H9 (cell line): ENCODE measurements at regions not wholly inside any gene's neighbourhood (a gene's known extent, or its start where the extent isn't known, plus 50 kb on each side); places are given as distances from the start of the nearest gene placed in this dataset.

Experiments
- DNase-seq: peaks from one replicate; pipeline ENCODE4 v3.0.0-alpha.2; 2017
- H2AFZ ChIP-seq: one replicate; pipeline ENCODE4 v1.6.1; 2013; ENCODE audit warnings: mild to moderate bottlenecking, low read length, control low read depth, moderate library complexity
- H2AK5ac ChIP-seq: 2 replicates; pipeline ENCODE4 v1.6.1; 2013; ENCODE audit warnings: low read length, control low read depth, mixed read lengths; ENCODE audit not compliant: insufficient read length
- H2BK120ac ChIP-seq: one replicate; pipeline ENCODE4 v1.6.1; 2013; ENCODE audit warnings: low read depth, mild to moderate bottlenecking, low read length, control low read depth, inconsistent platforms; ENCODE audit not compliant: poor library complexity, severe bottlenecking
- H2BK12ac ChIP-seq: 2 replicates; pipeline ENCODE4 v1.6.1; 2013; ENCODE audit warnings: low read length, control low read depth, mixed read lengths, low read depth; ENCODE audit not compliant: insufficient read length
- H2BK15ac ChIP-seq: 2 replicates; pipeline ENCODE4 v1.6.1; 2013; ENCODE audit warnings: low read depth, low read length, control low read depth
- H2BK20ac ChIP-seq: one replicate; pipeline ENCODE4 v1.6.1; 2013; ENCODE audit warnings: low read depth, mild to moderate bottlenecking, low read length, control low read depth, inconsistent platforms; ENCODE audit not compliant: poor library complexity, severe bottlenecking
- H2BK5ac ChIP-seq: 2 replicates; pipeline ENCODE4 v1.6.1; 2013; ENCODE audit warnings: low read length, control low read depth, mixed read lengths; ENCODE audit not compliant: insufficient read length
- H3K14ac ChIP-seq: 2 replicates; pipeline ENCODE4 v1.6.1; 2013; ENCODE audit warnings: low read length, control low read depth; ENCODE audit not compliant: insufficient read depth
- H3K18ac ChIP-seq: 2 replicates; pipeline ENCODE4 v1.6.1; 2013; ENCODE audit warnings: low read depth, mild to moderate bottlenecking, mixed read lengths, low read length, control low read depth; ENCODE audit not compliant: insufficient read length
- H3K23ac ChIP-seq: 2 replicates; pipeline ENCODE4 v1.6.1; 2013; ENCODE audit warnings: low read length, control low read depth, mixed read lengths, low read depth; ENCODE audit not compliant: insufficient read length
- H3K23me2 ChIP-seq: 2 replicates; pipeline ENCODE4 v1.6.1; 2013; ENCODE audit warnings: low read depth, mild to moderate bottlenecking, mixed read lengths, low read length, control low read depth; ENCODE audit not compliant: insufficient read length, poor library complexity, severe bottlenecking
- H3K27ac ChIP-seq: 2 replicates; pipeline ENCODE4 v1.5.1; 2013; ENCODE audit warnings: low read length, control low read depth, mixed read lengths, low read depth; ENCODE audit not compliant: insufficient read length
- H3K27me3 ChIP-seq: 2 replicates; pipeline ENCODE4 v1.6.1; 2013; ENCODE audit warnings: low read length, control low read depth, inconsistent platforms; ENCODE audit not compliant: insufficient read depth
- H3K4ac ChIP-seq: 2 replicates; pipeline ENCODE4 v1.6.1; 2013; ENCODE audit warnings: low read depth, mild to moderate bottlenecking, control low read depth, inconsistent platforms, low read length, moderate library complexity
- H3K4me1 ChIP-seq: 2 replicates; pipeline ENCODE4 v1.6.1; 2013; ENCODE audit warnings: low read length, control low read depth, inconsistent platforms; ENCODE audit not compliant: insufficient read depth
- H3K4me2 ChIP-seq: 2 replicates; pipeline ENCODE4 v1.6.1; 2013; ENCODE audit warnings: low read length, control low read depth, mixed read lengths; ENCODE audit not compliant: insufficient read length, insufficient read depth
- H3K56ac ChIP-seq: 2 replicates; pipeline ENCODE4 v1.6.1; 2013; ENCODE audit warnings: low read depth, mild to moderate bottlenecking, mixed read lengths, low read length, control low read depth; ENCODE audit not compliant: insufficient read length
- H3K79me1 ChIP-seq: 2 replicates; pipeline ENCODE4 v1.6.1; 2013; ENCODE audit warnings: low read depth, mild to moderate bottlenecking, moderate library complexity, low read length, control low read depth, inconsistent platforms; ENCODE audit not compliant: insufficient read depth, poor library complexity, severe bottlenecking
- H3K79me2 ChIP-seq: 2 replicates; pipeline ENCODE4 v1.6.1; 2013; ENCODE audit warnings: low read length, control low read depth, inconsistent platforms; ENCODE audit not compliant: insufficient read depth
- H3K9ac ChIP-seq: 2 replicates; pipeline ENCODE4 v1.6.1; 2013; ENCODE audit warnings: low read length, control low read depth, mixed read lengths; ENCODE audit not compliant: insufficient read length; ENCODE audit errors: extremely low read depth
- H3K9me3 ChIP-seq: one replicate; pipeline ENCODE4 v1.6.1; 2013; ENCODE audit warnings: low read depth, low read length, inconsistent platforms; ENCODE audit not compliant: control insufficient read depth
- H3T11ph ChIP-seq: one replicate; pipeline ENCODE4 v1.6.1; 2013; ENCODE audit warnings: mild to moderate bottlenecking, low read length, control low read depth, inconsistent platforms
- H4K20me1 ChIP-seq: one replicate; pipeline ENCODE4 v1.6.1; 2013; ENCODE audit not compliant: control insufficient read depth, insufficient read length, insufficient read depth
- H4K5ac ChIP-seq: 2 replicates; pipeline ENCODE4 v1.6.1; 2013; ENCODE audit warnings: low read depth, mild to moderate bottlenecking, mixed read lengths, low read length, control low read depth; ENCODE audit not compliant: insufficient read length
- H4K8ac ChIP-seq: replicated peaks from 2 replicates; pipeline ENCODE4 v1.6.1; 2013; ENCODE audit warnings: low read length, control low read depth, mixed read lengths, low read depth; ENCODE audit not compliant: insufficient read length
- H4K91ac ChIP-seq: 2 replicates; pipeline ENCODE4 v1.6.1; 2013; ENCODE audit warnings: low read depth, mild to moderate bottlenecking, moderate library complexity, mixed read lengths, low read length, control low read depth; ENCODE audit not compliant: insufficient read length
- H3K27ac Mint-ChIP-seq, 3 experiments: 2 replicates in 2 of 3; 3 replicates in 1 of 3; pipeline ENCODE4 v1.8.0; 2020 to 2021; ENCODE audit warnings: mixed read lengths in 3 of 3, mild to moderate bottlenecking in 1 of 3, moderate library complexity in 1 of 3
- H3K27me3 Mint-ChIP-seq: 2 replicates; pipeline ENCODE4 v1.8.0; 2021; ENCODE audit warnings: low read depth, mild to moderate bottlenecking, moderate library complexity, mixed read lengths
- H3K36me3 Mint-ChIP-seq, 3 experiments: 2 replicates in 2 of 3; 3 replicates in 1 of 3; pipeline ENCODE4 v1.8.0; 2020 to 2021; ENCODE audit warnings: low read depth in 3 of 3, mixed read lengths in 3 of 3; ENCODE audit not compliant: insufficient read depth in 1 of 3
- H3K4me1 Mint-ChIP-seq, 2 experiments: 2 replicates each; pipeline ENCODE4 v1.8.0; 2020; ENCODE audit warnings: mixed read lengths in 2 of 2
- H3K4me3 Mint-ChIP-seq, 2 experiments: 2 replicates in 1 of 2; 3 replicates in 1 of 2; pipeline ENCODE4 v1.8.0; 2020 to 2021; ENCODE audit warnings: mild to moderate bottlenecking in 2 of 2, mixed read lengths in 2 of 2, moderate library complexity in 1 of 2
- H3K9me3 Mint-ChIP-seq, 2 experiments: 2 replicates in 1 of 2; 3 replicates in 1 of 2; pipeline ENCODE4 v1.8.0; 2020; ENCODE audit warnings: mild to moderate bottlenecking in 2 of 2, mixed read lengths in 2 of 2, moderate library complexity in 1 of 2
- CTCF ChIP-seq: fragments of 200-600 bp; sonication (generic); conservative IDR thresholded peaks from 3 replicates; pipeline ENCODE4 v1.8.0; 2021; ENCODE audit warnings: antibody characterized with exemption, mild to moderate bottlenecking
- WGBS: extraction: QIAGEN DNeasy Blood & Tissue Kit; methylation state at CpG from one replicate; pipeline ENCODE4 v1.1.7; 2013; ENCODE audit warnings: missing lambda C conversion rate, low lambda C conversion rate, mixed read lengths; ENCODE audit not compliant: insufficient read length; ENCODE audit errors: extremely low coverage; 5-methylcytosine and 5-hydroxymethylcytosine counted together

GRCh38 chr2:162974771-162975170 lies 136.2 kb upstream of the KCNH7 start:
- Histone ChIP-seq H2AK5ac (no peak overlapping the region), H2BK20ac (no peak overlapping the region), H3K79me1 (no peaks in the 10 kb centered on the region), H2AFZ (peak overlapping the region; percentile 22), H2BK120ac (no peak overlapping the region), H2BK12ac (no peak overlapping the region), H4K8ac (no peak overlapping the region), H3K18ac (no peak overlapping the region), H3K14ac (no peak overlapping the region; the same call in 1 of the 2 replicates), H3K27ac (no peak overlapping the region), H3K9ac (no peak overlapping the region), H3K4me1 (no peaks in the 10 kb centered on the region), H4K5ac (no peak overlapping the region), H3K9me3 (no peaks in the 10 kb centered on the region), H3K27me3 (no peaks in the 10 kb centered on the region), H2BK5ac (no peak overlapping the region), H3K4me2 (no peak overlapping the region), H3K23me2 (no peaks in the 10 kb centered on the region), H3K23ac (no peak overlapping the region), H3K79me2 (no peaks in the 10 kb centered on the region), H4K91ac (no peak overlapping the region), H2BK15ac (no peak overlapping the region), H3T11ph (no peak overlapping the region), H4K20me1 (no peaks in the 10 kb centered on the region), H3K56ac (no peak overlapping the region), H3K4ac (no peak overlapping the region)
- Mint-ChIP-seq H3K4me1 (no peaks in the 10 kb centered on the region), H3K27ac (no peak overlapping the region), H3K9me3 (no peaks in the 10 kb centered on the region), H3K27me3 (no peaks in the 10 kb centered on the region), H3K36me3 (no peaks in the 10 kb centered on the region), H3K4me3 (no peak overlapping the region)
- no peak for TF ChIP-seq CTCF
- DNase-seq: no peak
- no CpG with 5 or more reads among the region's 2 CpGs for WGBS
